Calu3 (cell line): ENCODE measurements at regions not wholly inside any gene's neighbourhood (a gene's known extent, or its start where the extent isn't known, plus 50 kb on each side); places are given as distances from the start of the nearest gene placed in this dataset.

Experiments
- BruUV-seq: library from RNA; stranded (reverse); fragments of 400-500 nt; replicated peaks from 2 replicates; lab custom pipeline; 2021; lab: Mats Ljungman, UMichigan
- CTCF ChIA-PET: fragments of 300-600 bp; sonication (Branson Sonifier 250); formaldehyde crosslinking; loops from one replicate; lab custom pipeline; 2022; ENCODE audit warnings: antibody characterized with exemption; lab: Charles Lee
- DNase-seq: peaks from one replicate; pipeline ENCODE4 v3.0.0; 2022
- H3K27ac Mint-ChIP-seq: one replicate; pipeline ENCODE4 v1.8.0; 2022; ENCODE audit warnings: mixed read lengths; ENCODE audit not compliant: unreplicated experiment
- H3K27me3 Mint-ChIP-seq: one replicate; pipeline ENCODE4 v1.8.0; 2022; ENCODE audit warnings: mixed read lengths; ENCODE audit not compliant: unreplicated experiment
- H3K36me3 Mint-ChIP-seq: one replicate; pipeline ENCODE4 v1.8.0; 2022; ENCODE audit warnings: mild to moderate bottlenecking, moderate library complexity, mixed read lengths; ENCODE audit not compliant: insufficient read depth, unreplicated experiment
- H3K4me1 Mint-ChIP-seq: one replicate; pipeline ENCODE4 v1.8.0; 2022; ENCODE audit warnings: mild to moderate bottlenecking, low read depth, mixed read lengths; ENCODE audit not compliant: unreplicated experiment
- H3K4me3 Mint-ChIP-seq: one replicate; pipeline ENCODE4 v1.8.0; 2022; ENCODE audit warnings: mild to moderate bottlenecking, low read depth, moderate library complexity, mixed read lengths; ENCODE audit not compliant: unreplicated experiment
- H3K9me3 Mint-ChIP-seq: one replicate; pipeline ENCODE4 v1.8.0; 2022; ENCODE audit warnings: low read depth, mixed read lengths; ENCODE audit not compliant: unreplicated experiment
- CTCF ChIP-seq: fragments of 200-600 bp; IDR thresholded peaks from one replicate; pipeline ENCODE4 v1.8.0; 2022; ENCODE audit warnings: antibody characterized with exemption; ENCODE audit not compliant: unreplicated experiment
- intact Hi-C: fragments of 100-400 bp; cut with micrococcal nuclease; formaldehyde crosslinking; loops from one replicate; pipeline ENCODE4 v1.10.0; 2022; ENCODE audit not compliant: unreplicated experiment

GRCh38 chr2:217142649-217143266 lies 282.9 kb upstream of the TNP1 start:
- DNase-seq: peak; percentile 56
- Mint-ChIP-seq H3K9me3 (peaks cover 14% of the 10 kb centered on the region), H3K27ac (no peak overlapping the region), H3K4me1 (no peaks in the 10 kb centered on the region), H3K4me3 (no peak overlapping the region), H3K36me3 (no peaks in the 10 kb centered on the region), H3K27me3 (no peaks in the 10 kb centered on the region)
- intact Hi-C loops: no loop called here
- peak; percentile 57 for TF ChIP-seq CTCF
- no TSS peak for BruUV-seq
- CTCF ChIA-PET: no interaction called here

GRCh38 chr2:217138284-217138683 lies 278.4 kb upstream of the TNP1 start:
- BruUV-seq: no TSS peak
- H3K27ac Mint-ChIP-seq: no peak overlapping the region
- intact Hi-C loops: no loop called here
- no peaks in the 10 kb centered on the region for H3K36me3 Mint-ChIP-seq
- no peak for DNase-seq
- no peak overlapping the region for H3K4me3 Mint-ChIP-seq
- peaks cover 22% of the 10 kb centered on the region for H3K9me3 Mint-ChIP-seq
- no peaks in the 10 kb centered on the region for H3K27me3 Mint-ChIP-seq
- no peaks in the 10 kb centered on the region for H3K4me1 Mint-ChIP-seq
- TF ChIP-seq CTCF: no peak
- CTCF ChIA-PET: no interaction called here

- intact Hi-C loops: no loop called here
- no peak for DNase-seq
- Mint-ChIP-seq H3K36me3 (no peaks in the 10 kb centered on the region), H3K27ac (no peak overlapping the region), H3K4me3 (no peak overlapping the region), H3K4me1 (no peaks in the 10 kb centered on the region), H3K9me3 (no peaks in the 10 kb centered on the region), H3K27me3 (no peaks in the 10 kb centered on the region)
- TF ChIP-seq CTCF: no peak
- CTCF ChIA-PET: interaction anchor here (0.7 kb wide), 1 partner anchor 63 kb away, joined by 3 read pairs; no protein-coding TSS in a partner anchor
- no TSS peak for BruUV-seq
Measured at GRCh38 chr2:217127744-217128143, 267.9 kb upstream of the TNP1 start.

- H3K27ac Mint-ChIP-seq: no peak overlapping the region
- no TSS peak for BruUV-seq
- CTCF ChIA-PET: no interaction called here
- no peak overlapping the region for H3K4me3 Mint-ChIP-seq
- intact Hi-C loops: no loop called here
- no peak for DNase-seq
- H3K9me3 Mint-ChIP-seq: peaks cover 3% of the 10 kb centered on the region
- no peak for TF ChIP-seq CTCF
- H3K36me3 Mint-ChIP-seq: no peaks in the 10 kb centered on the region
- no peaks in the 10 kb centered on the region for H3K4me1 Mint-ChIP-seq
- H3K27me3 Mint-ChIP-seq: no peaks in the 10 kb centered on the region
Measured at GRCh38 chr2:217125014-217125413, 265.1 kb upstream of the TNP1 start.
